ENCODE measurements at regions not wholly inside any gene's neighbourhood (a gene's known extent, or its start where the extent isn't known, plus 50 kb on each side); places are given as distances from the start of the nearest gene placed in this dataset.

- DNase-seq (ENCODE audit: low read depth in 3 of 3): no peak
These were observed 169.1 kb downstream of the GUCY2F start for GRCh38 chrX:109312757-109313156.

GRCh38 chrX:109310031-109310430 lies 171.9 kb downstream of the GUCY2F start:
- DNase-seq (ENCODE audit: low read depth in 3 of 3): no peak

GRCh38 chrX:109301177-109301576 lies 180.7 kb downstream of the GUCY2F start:
- no peak for DNase-seq (ENCODE audit: low read depth in 3 of 3)

- DNase-seq (ENCODE audit: low read depth in 3 of 3): no peak
These were observed 181.5 kb downstream of the GUCY2F start for GRCh38 chrX:109300415-109300814.

GRCh38 chrX:109299091-109299490 lies 182.8 kb downstream of the GUCY2F start:
- no peak for DNase-seq (ENCODE audit: low read depth in 3 of 3)

GRCh38 chrX:109294097-109294814 lies 187.6 kb downstream of the GUCY2F start:
- DNase-seq (ENCODE audit: low read depth in 3 of 3): no peak

- no peak for DNase-seq (ENCODE audit: low read depth in 3 of 3)
These were observed 198.0 kb downstream of the GUCY2F start for GRCh38 chrX:109283870-109284269.

- no peak for DNase-seq (ENCODE audit: low read depth in 3 of 3)
These were observed 200.2 kb downstream of the GUCY2F start for GRCh38 chrX:109281483-109282275.

- no peak for DNase-seq (ENCODE audit: low read depth in 3 of 3)
These were observed 207.1 kb downstream of the GUCY2F start for GRCh38 chrX:109274806-109275205.

GRCh38 chrX:109270580-109271484 lies 211.1 kb downstream of the GUCY2F start:
- DNase-seq (ENCODE audit: low read depth in 3 of 3): peak in 1 of 3 experiments; percentile 7

- no peak for DNase-seq (ENCODE audit: low read depth in 3 of 3)
These were observed 213.5 kb downstream of the GUCY2F start for GRCh38 chrX:109268340-109268739.

- DNase-seq (ENCODE audit: low read depth in 3 of 3): no peak
These were observed 215.9 kb downstream of the GUCY2F start for GRCh38 chrX:109266034-109266433.

- no peak for DNase-seq (ENCODE audit: low read depth in 3 of 3)
These were observed 217.0 kb downstream of the GUCY2F start for GRCh38 chrX:109264878-109265277.

- no peak for DNase-seq (ENCODE audit: low read depth in 3 of 3)
These were observed 220.6 kb downstream of the GUCY2F start for GRCh38 chrX:109261279-109261678.

GRCh38 chrX:109252789-109253188 lies 229.1 kb downstream of the GUCY2F start:
- DNase-seq (ENCODE audit: low read depth in 3 of 3): no peak

- no peak for DNase-seq (ENCODE audit: low read depth in 3 of 3)
These were observed 263.1 kb downstream of the GUCY2F start for GRCh38 chrX:109218761-109219160.

- no peak for DNase-seq (ENCODE audit: low read depth in 3 of 3)
These were observed 282.2 kb downstream of the GUCY2F start for GRCh38 chrX:109199726-109200125.

- no peak for DNase-seq (ENCODE audit: low read depth in 3 of 3)
These were observed 291.3 kb downstream of the GUCY2F start for GRCh38 chrX:109190542-109190941.

GRCh38 chrX:109187473-109188168 lies 294.3 kb downstream of the GUCY2F start:
- no peak for DNase-seq (ENCODE audit: low read depth in 3 of 3)

GRCh38 chrX:109186939-109187338 lies 294.9 kb downstream of the GUCY2F start:
- no peak for DNase-seq (ENCODE audit: low read depth in 3 of 3)

- no peak for DNase-seq (ENCODE audit: low read depth in 3 of 3)
These were observed 297.3 kb downstream of the GUCY2F start for GRCh38 chrX:109184506-109185139.
